Nephron (organoid): ENCODE measurements at regions not wholly inside any gene's neighbourhood (a gene's known extent, or its start where the extent isn't known, plus 50 kb on each side); places are given as distances from the start of the nearest gene placed in this dataset.

ENCODE experiments used
- H3K27ac Mint-ChIP-seq, 3 experiments: 2 replicates each; pipeline ENCODE4 v1.8.0; 2020; ENCODE audit warnings: mixed read lengths in 3 of 3, mild to moderate bottlenecking in 2 of 3, moderate library complexity in 1 of 3
- H3K27me3 Mint-ChIP-seq: 2 replicates; pipeline ENCODE4 v1.8.0; 2021; ENCODE audit warnings: low read depth, mild to moderate bottlenecking, moderate library complexity, mixed read lengths
- H3K36me3 Mint-ChIP-seq: 2 replicates; pipeline ENCODE4 v1.8.0; 2020; ENCODE audit warnings: low read depth, mixed read lengths
- H3K4me1 Mint-ChIP-seq: 2 replicates; pipeline ENCODE4 v1.8.0; 2020; ENCODE audit warnings: mixed read lengths
- H3K4me3 Mint-ChIP-seq, 3 experiments: 2 replicates each; pipeline ENCODE4 v1.8.0; 2020; ENCODE audit warnings: mild to moderate bottlenecking in 3 of 3, mixed read lengths in 3 of 3, moderate library complexity in 2 of 3
- H3K9me3 Mint-ChIP-seq: 2 replicates; pipeline ENCODE4 v1.8.0; 2020; ENCODE audit warnings: mixed read lengths
- CTCF ChIP-seq, 3 experiments: fragments of 200-600 bp; sonication (generic); IDR thresholded peaks; one replicate each; pipeline ENCODE4 v1.5.0; 2021; ENCODE audit warnings: antibody characterized with exemption in 3 of 3; ENCODE audit not compliant: unreplicated experiment in 3 of 3

- no peak for TF ChIP-seq CTCF (IDR thresholded peaks at IDR 0.05; ENCODE audit: unreplicated experiment in 3 of 3)
- H3K36me3 Mint-ChIP-seq: no peaks in the 10 kb centered on the region
- no peak overlapping the region for H3K4me3 Mint-ChIP-seq
- H3K27me3 Mint-ChIP-seq: peaks cover 15% of the 10 kb centered on the region
- H3K9me3 Mint-ChIP-seq: no peaks in the 10 kb centered on the region
- H3K4me1 Mint-ChIP-seq: no peaks in the 10 kb centered on the region
- no peak overlapping the region for H3K27ac Mint-ChIP-seq
Observed at GRCh38 chr18:75912829-75913228, 485.3 kb upstream of the SMIM21 start.

- Mint-ChIP-seq H3K4me1 (no peaks in the 10 kb centered on the region), H3K4me3 (no peak overlapping the region), H3K9me3 (no peaks in the 10 kb centered on the region), H3K27ac (no peak overlapping the region), H3K27me3 (no peaks in the 10 kb centered on the region), H3K36me3 (no peaks in the 10 kb centered on the region)
- TF ChIP-seq CTCF (IDR thresholded peaks at IDR 0.05; ENCODE audit: unreplicated experiment in 3 of 3): no peak
Observed at GRCh38 chr18:75904416-75904815, 476.9 kb upstream of the SMIM21 start.

- Mint-ChIP-seq H3K4me3 (peak overlapping the region in 1 of 3 experiments; percentile 63), H3K27me3 (no peaks in the 10 kb centered on the region), H3K4me1 (peaks cover 12% of the 10 kb centered on the region), H3K27ac (peak overlapping the region; percentile 34 to 82 (median 75)), H3K36me3 (no peaks in the 10 kb centered on the region), H3K9me3 (no peaks in the 10 kb centered on the region)
- no peak for TF ChIP-seq CTCF (IDR thresholded peaks at IDR 0.05; ENCODE audit: unreplicated experiment in 3 of 3)
Observed at GRCh38 chr18:75898651-75899050, 471.1 kb upstream of the SMIM21 start.

- H3K27ac Mint-ChIP-seq: no peak overlapping the region
Observed at GRCh38 chr18:75897386-75897785, 469.9 kb upstream of the SMIM21 start.

GRCh38 chr18:75896865-75897264, 469.4 kb upstream of the SMIM21 start:
- Mint-ChIP-seq H3K27me3 (no peaks in the 10 kb centered on the region), H3K4me1 (peaks cover 12% of the 10 kb centered on the region), H3K4me3 (no peak overlapping the region), H3K27ac (no peak overlapping the region), H3K9me3 (no peaks in the 10 kb centered on the region), H3K36me3 (no peaks in the 10 kb centered on the region)
- TF ChIP-seq CTCF (IDR thresholded peaks at IDR 0.05; ENCODE audit: unreplicated experiment in 3 of 3): peak; percentile 40 to 52 (median 49)

More at GRCh38 chr18:75897386-75897785, 469.9 kb upstream of the SMIM21 start:
- Mint-ChIP-seq H3K4me3 (no peak overlapping the region), H3K9me3 (no peaks in the 10 kb centered on the region), H3K36me3 (no peaks in the 10 kb centered on the region), H3K4me1 (peaks cover 12% of the 10 kb centered on the region), H3K27me3 (no peaks in the 10 kb centered on the region)
- TF ChIP-seq CTCF (IDR thresholded peaks at IDR 0.05; ENCODE audit: unreplicated experiment in 3 of 3): no peak

- no peak overlapping the region for H3K4me3 Mint-ChIP-seq
- TF ChIP-seq CTCF (IDR thresholded peaks at IDR 0.05; ENCODE audit: unreplicated experiment in 3 of 3): no peak
- H3K4me1 Mint-ChIP-seq: peaks cover 12% of the 10 kb centered on the region
- no peaks in the 10 kb centered on the region for H3K27me3 Mint-ChIP-seq
- no peak overlapping the region for H3K27ac Mint-ChIP-seq
- no peaks in the 10 kb centered on the region for H3K36me3 Mint-ChIP-seq
- no peaks in the 10 kb centered on the region for H3K9me3 Mint-ChIP-seq
Observed at GRCh38 chr18:75895135-75895534, 467.6 kb upstream of the SMIM21 start.
